Activated T-cell treated with anti-CD3 and anti-CD28 coated beads for 4 hours (primary cell): ENCODE measurements at regions not wholly inside any gene's neighbourhood (a gene's known extent, or its start where the extent isn't known, plus 50 kb on each side); places are given as distances from the start of the nearest gene placed in this dataset.
"Not testable (repeated sequence)": the region's sequence is repeated elsewhere in the genome, so short reads cannot be mapped to it uniquely, and the experiment has no call there.

ENCODE experiments used
- DNase-seq: peaks from one replicate; pipeline ENCODE4 v3.0.0-alpha.2; 2020

DNA sequence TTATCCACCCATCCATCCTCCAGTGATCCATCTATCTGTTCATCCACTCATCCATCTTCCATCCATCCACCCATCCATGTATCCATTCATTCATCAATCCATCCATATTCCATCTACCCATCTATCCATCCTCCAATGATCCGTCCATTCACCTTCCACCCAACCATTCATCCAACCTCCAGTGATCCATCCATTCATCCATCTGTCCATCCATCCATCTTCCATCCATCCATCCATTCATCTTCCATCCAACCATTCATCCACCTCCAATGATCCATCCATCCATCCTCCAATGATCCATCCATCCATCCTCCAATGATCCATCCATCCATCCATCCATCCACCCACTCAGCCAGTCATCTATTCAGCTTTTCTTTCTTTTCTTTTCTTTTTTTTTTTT is 156.5 kb upstream of the WSCD1 start:
- no peak for DNase-seq

DNA sequence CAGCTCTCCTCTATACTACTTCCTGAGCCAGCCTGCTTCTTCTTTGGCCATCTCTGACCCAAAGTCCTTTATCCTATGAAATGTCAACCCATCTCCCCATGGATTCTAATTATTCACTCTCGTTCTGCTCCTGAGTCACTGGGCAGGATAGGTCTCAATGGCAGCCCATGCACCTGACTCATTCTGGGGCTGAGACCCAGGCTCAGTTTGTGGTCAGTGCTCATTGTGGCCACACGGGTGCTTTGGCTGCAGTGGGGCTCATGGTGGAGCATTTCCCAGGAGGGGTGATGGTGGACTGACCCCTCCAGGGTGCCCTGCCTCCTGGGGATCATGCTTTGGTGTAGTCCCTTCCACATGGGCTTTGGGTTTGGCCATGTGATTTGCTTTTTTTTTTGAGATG is 154.8 kb upstream of the WSCD1 start:
- DNase-seq, result no peak

DNA sequence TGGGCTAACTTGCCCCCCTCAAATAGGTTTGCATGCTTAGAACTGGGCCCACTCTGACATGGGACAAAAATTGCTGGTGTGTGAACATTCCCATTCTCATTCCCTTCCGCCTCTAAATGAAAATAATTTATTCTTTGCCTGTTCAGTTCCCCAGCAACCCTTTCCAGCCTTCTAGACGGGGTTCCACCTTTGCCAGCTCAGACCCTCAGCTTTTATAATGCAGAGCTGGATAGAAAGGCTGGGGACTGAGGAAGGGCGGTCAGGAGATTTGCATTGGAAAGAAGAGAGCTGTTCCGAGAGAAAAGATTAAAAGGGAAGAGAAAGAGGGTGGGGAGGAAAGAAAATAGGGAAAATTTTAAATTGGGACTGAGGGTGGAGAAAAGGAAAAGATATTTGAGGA is 151.1 kb upstream of the WSCD1 start:
- no peak for DNase-seq

DNA sequence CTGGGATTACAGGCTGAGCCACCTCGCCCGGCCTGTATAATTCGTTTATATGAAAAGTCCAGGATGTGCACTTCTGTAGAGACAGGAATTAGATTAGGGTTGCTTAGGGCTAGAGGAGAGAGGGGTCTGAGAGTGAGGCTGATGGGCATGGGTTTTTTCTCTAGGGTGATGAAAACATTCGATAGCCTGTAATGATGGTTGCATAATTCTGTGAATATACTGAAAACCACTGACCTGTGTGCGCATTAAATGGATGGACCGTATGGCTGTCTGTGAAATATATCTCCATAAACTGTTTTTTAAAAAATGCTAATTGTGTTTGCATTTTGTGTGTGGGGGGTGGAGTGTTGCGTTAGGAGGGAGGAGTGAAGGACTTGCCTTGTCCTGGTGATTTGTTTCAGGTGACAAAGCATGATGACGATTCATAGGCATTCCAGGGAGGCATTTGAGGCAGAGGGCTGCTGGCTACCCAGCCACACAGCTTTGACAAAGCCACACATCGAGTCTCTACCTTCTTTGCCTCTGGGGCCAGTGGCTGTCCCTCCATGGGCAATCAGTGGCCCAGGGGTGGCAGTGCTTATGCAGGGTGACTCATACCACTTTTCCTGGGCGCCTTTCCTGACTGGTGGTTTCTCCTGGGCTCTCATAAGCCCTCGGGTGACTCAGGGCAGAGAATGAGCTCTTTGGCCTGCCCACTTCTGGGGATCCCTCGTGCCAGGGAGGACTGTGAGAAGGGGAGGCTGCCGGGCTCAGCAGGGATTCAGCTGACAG is 148.5 kb upstream of the WSCD1 start:
- DNase-seq, result no peak

DNA sequence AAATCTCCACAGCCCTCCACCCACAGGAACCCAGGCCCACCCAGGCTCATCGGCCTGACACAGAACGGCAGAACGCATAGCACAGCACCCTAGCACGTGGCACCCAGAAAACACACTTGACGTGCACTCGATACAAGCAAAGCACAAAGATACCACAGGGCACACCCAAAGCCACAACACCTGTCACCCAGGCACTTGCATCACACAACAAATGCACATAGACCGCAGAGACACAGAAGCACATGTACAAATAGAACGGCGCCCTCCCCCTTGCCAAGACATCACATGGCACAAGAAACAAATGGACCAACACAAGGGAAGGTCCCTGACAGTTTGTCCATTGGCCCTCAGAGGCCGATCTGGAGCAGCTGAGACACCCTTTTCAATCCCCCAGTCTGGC is 147.7 kb upstream of the WSCD1 start:
- DNase-seq, result no peak

DNA sequence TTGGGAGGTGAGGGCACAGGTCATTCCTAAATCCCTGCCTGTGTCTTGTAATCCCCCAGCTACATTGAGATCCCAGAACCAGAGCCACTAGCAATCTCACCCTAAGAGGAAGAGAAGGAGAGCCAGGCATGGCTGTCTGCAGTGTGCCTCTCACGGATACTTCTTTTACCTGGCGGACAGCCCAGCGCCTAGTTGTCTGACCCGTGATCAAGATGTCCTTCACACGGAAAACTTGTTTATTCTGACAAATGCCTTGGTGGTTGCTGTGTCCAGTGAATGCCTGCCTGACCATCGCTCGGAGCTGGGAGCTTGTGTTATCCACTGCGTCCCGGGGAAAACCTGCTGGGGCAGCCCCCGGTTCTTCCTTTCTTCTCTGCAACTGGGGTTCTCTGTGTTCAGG is 140.5 kb upstream of the WSCD1 start:
- no peak for DNase-seq

GRCh38 chr17:5930555-5930954 is 139.6 kb upstream of the WSCD1 start:
- DNase-seq, result not testable (repeated sequence)

- no peak for DNase-seq
Observed at GRCh38 chr17:5931616-5932015, 138.6 kb upstream of the WSCD1 start.

DNA sequence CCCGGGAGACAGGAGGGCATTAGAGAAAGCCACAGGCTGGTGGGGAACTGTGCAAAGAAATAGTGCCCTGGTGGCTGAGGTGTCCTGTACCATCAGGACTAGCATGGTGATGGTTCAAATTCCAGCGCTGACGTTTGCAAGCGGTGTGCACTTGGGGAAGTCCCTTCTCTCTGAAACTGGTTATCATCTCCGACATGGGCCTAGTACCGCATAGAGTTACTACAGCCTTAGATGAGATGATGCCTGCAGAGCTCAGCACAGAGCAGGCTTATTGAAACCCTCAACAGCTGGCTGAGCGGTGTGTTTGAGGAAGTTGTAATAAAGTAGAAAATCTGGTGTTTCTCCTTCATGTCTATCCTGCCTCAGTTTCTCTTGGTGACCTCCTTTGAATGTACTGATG is 136.7 kb upstream of the WSCD1 start:
- no peak for DNase-seq

DNA sequence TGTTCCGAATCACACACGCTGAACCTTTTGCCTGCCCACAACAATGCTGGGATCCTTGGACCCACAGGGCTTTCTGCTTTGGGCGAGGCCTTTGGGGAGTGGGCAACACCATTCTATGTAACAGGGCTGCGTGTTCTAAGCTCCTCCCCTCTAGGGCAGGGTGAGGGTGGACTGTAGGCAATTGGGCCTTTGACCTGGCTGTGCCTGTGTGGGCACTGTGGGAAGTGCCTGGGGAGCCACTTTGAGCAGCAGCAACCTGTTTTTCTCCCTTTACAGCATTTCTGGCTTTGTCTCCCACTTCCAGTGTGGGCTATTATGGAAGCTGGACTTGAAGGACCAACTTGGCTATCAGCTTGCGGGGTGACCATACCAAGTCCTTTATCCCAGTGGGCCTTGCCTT is 128.9 kb upstream of the WSCD1 start:
- DNase-seq, result no peak

GRCh38 chr17:5942687-5943086 is 127.5 kb upstream of the WSCD1 start:
- DNase-seq, result no peak

- no peak for DNase-seq
Observed at GRCh38 chr17:5943232-5943631, 126.9 kb upstream of the WSCD1 start.

GRCh38 chr17:5943982-5944381 is 126.2 kb upstream of the WSCD1 start:
- DNase-seq, result no peak

- DNase-seq, result no peak
Observed at GRCh38 chr17:5947701-5948180, 122.4 kb upstream of the WSCD1 start.

DNA sequence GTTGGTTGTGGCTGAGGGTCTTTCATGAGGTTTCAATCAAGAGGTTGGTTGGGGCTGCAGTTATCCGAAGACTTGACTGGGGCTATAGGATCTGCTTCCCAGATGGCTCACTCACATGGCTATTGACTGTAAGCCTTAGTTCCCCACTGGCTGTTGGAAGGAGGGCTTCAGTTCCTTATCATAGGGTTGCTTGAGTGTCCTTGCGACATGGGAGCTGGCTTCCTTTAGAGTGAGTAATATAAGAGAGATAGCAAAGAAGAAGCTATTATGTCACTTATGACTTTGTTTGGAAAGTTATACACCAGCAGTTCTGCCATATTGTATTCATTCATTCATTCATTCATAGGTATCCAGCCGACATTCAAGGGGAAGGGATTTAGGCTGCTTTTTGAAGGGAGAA is 121.4 kb upstream of the WSCD1 start:
- no peak for DNase-seq

GRCh38 chr17:5950878-5951277 is 119.3 kb upstream of the WSCD1 start:
- no peak for DNase-seq

- no peak for DNase-seq
Observed at GRCh38 chr17:5951912-5952311, 118.3 kb upstream of the WSCD1 start.

DNA sequence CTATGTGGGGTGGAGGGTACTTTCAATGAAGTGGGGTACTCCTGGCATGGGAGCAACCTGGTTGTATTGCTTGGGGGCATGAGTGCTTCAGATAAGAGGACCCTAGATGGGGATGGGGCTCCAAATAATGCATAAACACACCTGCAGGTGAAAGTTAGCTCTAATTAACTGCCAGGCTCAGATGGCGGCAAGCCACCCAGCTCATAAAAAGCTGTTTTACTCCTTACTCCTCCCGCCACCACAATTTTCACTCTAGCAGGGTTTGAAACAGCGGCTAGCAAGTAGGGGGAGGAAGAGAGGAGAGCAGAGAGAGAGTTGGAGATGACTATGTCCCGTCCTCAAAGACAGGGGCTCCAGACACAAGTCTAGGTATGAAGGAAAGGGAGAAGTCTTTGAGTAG is 117.7 kb upstream of the WSCD1 start:
- no peak for DNase-seq

DNA sequence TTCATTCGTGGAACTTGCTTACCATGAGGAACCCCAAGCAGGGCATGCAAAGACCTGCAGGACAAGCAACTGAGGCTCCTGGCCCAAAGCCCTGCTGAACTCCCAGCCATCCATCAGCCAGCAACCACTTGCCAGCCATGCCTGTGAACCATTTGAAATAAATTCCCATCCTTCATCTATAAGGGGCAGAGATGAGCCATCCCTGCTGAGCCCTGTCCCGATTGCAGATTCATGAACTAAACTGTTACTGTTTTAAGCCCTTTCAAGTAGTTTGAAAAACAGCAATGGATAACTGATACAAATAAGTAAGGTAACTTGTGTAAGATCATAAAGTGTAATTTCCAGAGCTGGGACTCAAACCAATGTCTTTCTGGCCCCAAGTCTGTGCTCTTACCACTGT is 114.4 kb upstream of the WSCD1 start:
- DNase-seq, result no peak

- no peak for DNase-seq
Observed at GRCh38 chr17:5958850-5959249, 111.3 kb upstream of the WSCD1 start.

DNA sequence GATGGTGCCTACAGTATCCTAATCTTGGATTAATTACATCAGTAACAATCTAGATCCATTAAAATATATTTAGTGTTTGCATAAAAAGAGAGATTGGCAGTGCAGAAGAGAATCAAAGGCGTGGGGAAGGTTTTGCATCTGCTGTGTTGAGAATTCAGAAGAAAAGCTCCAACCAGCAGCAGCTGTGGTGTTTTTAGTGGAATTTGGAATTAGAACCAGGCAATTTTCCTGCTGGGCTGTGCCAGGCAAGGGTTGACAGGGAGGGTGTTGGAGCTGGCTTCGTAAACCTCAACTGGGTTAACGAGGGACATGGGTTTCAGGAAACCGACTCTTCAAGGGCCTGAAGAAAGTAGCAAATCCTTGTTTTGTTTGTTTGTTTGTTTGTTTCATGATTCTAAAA is 107.8 kb upstream of the WSCD1 start:
- no peak for DNase-seq

DNA sequence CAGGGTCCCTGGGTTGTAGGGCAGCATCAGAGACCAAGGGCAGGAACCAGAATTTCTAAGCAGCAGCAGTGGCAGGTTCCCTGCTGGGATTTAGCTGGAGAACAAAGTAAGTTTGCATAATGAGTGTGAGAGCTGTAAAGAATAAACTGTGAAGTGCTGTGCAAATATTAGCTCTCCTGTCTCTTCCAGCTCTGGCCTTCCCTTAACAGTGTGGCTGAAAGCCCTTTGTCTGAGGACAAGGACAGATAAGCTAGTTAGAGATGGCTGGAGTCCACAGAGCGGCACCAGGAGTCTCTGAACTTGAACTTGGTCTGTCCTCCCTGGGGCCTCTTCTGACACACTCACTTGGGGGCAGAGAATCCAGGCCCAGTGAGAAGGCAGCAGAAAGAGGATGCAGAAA is 98.2 kb upstream of the WSCD1 start:
- no peak for DNase-seq

- DNase-seq, result no peak
Observed at GRCh38 chr17:5973410-5973809, 96.8 kb upstream of the WSCD1 start.

DNA sequence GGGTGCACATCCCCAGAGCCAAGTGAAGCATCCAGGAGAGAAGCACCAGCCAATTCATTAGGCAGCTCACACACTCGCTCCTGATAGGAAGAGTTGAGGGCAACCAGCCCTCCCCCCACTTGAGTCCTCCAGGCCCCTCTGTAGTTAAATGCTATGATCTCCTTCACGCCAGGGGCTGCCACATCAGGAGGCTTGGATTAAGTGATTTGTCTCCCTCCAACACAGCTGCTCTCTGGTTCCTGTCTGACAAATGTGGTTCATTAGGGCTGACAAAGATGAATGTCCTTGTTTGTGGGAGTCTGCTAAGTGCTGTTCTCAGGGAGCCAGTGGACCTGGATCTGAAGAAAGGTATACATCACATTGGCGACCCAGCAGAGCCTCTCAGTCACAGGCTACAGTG is 94.5 kb upstream of the WSCD1 start:
- no peak for DNase-seq

DNA sequence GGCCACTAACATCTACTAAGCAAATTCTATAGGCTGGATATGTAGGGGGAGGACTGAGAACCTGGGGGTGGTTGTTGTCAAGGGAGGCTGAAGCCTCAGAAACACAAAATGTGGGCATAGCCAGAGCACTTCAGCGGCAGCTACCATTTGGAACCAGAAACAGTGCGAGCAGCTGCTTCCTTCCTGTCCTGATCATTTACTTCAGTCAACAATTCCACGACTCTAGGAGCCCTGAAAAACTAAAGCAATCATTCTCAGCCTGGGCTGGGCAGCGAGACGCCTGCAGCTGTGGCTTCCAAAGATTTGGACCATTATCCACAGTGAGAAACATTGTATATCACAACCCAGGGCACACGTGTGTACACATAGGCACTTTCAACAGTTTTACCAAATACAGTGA is 93.9 kb upstream of the WSCD1 start:
- no peak for DNase-seq
